NCI-H1105 (cell line): ENCODE measurements at regions not wholly inside any gene's neighbourhood (a gene's known extent, or its start where the extent isn't known, plus 50 kb on each side); places are given as distances from the start of the nearest gene placed in this dataset.
A peak's percentile ranks its signal among the peaks of the same experiment; 100 is the strongest.

ENCODE experiments used
- DNase-seq: peaks from one replicate; lab custom pipeline; 2025; lab: John Stamatoyannopoulos, UW

DNA sequence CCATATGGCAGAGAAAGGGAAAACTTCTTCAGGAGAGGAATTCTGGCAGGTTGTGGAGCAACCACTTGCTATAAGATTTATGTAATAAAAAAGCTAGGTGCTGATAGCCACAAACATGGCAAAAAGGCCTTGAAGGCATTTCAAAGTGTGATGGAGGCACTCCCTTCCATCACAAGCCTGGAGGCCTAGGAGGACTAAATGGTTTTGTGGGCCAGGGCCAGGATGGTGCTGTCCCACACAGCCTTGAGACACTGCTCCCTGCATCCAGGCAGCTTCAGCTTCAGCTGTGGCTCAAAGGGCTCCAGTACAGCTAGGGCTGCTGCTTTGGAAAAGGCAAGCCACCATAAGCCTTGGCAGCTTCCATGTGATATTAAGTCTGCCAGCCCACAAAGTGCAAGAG is 632.8 kb downstream of the BRINP1 start:
- no peak for DNase-seq

DNA sequence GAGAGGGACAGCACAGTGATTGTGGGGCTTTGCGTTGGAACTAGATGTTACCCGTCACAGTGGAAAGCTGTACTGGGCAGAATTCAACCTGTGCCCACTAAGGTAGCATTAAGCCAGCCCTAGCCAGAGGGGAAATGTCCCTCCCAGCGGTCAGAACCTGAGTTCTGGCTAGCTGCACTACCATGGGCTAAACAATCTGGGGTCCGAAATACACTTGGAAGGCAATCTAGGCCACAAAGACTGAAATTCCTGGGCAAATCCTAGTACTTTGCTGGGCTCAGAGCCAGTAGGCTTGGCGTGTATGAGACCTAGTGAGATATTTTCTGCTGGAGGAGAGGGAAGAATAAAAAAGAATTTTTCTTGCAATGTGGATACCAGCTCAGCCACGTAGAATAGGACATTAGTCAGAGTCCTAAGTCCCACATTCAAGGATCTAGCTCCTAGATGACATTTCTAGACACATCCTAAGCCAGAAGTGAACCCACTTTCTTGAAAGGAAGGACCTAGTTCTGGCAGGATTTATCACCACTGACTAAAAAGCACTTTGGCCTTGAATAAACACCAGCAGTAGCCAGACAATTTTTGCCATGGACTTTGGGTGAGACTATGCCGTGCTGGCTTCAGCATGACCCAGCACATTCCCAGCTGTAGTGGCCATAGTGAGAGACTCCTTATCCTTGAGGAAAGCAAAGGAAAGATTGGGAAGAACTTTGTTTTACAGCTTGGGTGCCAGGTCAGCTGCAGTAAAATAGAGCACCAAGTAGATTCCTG is 618.0 kb downstream of the BRINP1 start:
- DNase-seq, result no peak

DNA sequence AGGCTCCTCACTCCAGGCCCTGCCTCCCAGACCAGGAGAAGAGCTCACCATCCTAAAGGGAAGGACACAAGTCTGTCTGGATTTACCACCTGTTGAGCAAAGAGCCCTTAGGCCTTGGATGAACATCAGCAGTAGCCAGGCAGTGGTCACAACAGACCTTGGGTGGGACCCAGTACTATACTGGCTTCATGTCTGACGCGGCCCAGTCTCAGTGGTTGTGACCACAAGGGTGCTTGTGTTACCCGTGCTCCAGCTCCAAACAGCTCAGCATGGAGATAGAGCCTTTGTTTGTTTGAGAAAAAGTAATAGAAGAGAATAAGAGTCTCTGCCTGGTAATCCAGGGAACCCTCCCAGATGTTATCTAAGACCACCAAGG is 617.4 kb downstream of the BRINP1 start:
- no peak for DNase-seq

DNA sequence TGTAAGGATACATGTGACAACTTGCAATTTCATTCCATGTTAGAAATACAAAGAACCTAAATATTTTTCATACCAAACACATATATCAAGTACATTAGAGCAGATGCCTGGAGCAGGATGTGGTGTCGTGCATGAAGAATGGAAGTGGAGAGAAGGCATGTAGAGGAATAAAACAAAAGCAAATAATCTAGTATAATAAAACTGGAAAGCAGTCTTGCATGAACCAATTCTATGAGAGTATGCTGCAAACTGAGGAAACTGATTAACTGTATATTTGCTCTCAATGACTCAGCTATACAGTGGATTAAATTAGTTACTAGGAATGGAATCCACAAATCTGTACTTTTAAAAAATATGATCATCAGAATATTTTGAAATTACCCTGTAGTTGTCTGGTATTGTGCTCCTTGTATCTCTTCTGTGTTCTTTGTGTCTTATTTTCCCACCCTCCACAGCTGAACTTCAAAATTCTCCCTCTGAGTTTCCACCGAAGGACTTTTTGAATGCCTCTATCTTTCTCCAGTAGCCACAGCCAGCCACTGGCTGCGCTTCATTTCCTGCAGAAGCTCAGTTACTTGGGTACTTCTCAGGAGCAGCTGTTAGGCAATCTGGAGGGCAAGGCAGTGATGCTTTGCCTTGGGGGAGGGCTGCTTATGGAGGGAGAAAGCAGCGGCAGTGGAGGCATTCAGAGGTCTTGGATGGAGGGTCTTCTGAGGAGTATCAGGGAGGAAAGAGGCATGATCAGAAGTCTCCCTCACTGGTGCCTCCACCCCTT is 608.0 kb downstream of the BRINP1 start:
- no peak for DNase-seq

DNA sequence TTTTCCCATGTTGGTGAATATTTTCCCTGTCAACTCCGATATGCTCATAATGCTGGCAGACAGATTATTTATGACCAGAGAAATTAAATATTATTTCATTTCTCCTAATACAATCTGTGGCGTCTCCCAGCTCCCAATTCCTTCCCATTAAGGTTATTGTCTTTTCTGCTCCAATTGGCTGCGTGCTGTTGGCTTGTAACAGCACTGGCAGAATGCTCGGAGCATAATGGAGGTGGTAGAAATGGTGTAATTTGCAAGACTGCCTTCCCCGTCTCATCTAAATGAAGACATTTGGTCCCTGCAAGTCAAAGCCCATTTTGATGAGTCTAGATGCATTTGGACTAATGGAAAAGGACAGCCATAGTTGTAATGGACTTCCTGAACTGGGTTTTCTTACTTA is 601.7 kb downstream of the BRINP1 start:
- no peak for DNase-seq

DNA sequence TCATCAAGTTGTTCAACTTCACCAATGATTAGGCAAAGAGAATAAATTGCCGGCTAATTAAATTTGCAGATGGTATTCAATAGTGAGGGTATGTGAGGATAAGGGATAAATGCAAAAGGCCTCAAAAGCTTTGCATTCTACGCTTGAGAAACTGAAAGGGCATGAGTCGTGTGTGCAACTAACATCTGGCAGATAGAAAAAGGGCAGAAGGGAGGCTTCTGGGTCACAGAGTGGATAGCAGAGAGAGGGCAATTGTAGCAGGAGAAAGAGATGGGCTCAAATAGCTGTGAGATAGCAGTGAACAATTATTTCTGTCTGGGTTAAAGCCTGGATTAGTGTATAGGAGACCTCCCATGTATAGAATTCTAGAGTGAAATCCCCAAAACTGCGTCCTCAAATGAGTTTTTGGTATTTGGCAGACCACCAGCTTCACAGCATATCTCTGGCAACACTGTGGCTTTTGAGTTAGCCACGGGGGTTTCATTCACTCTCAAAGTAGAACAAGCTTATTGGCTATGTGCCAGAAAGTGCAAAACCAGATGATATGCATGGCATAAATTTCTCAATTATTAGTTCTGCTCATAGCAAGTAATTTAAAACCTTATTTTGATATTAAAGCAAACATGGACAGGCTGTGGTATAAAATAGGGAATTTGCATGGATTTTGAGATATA is 586.3 kb downstream of the BRINP1 start:
- DNase-seq, result peak; percentile 11

DNA sequence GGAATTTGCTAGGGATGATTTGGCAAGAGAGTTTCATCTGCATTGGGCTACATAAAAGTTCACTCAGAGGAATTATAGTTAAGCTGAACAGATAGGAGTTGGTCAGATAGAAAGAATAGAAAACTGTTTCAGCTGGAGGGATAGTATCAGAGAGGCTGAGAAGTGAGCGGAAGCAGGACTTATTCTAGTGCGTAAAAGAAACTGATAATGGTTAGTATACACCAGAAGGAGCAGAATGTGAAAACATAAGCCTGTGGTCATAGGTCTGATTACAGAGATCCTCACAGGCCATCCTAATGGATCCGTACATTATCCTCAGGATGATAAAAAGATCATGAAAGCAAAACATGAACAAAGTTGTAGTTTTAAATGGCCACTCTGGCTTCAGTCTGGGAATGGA is 585.2 kb downstream of the BRINP1 start:
- DNase-seq, result no peak

DNA sequence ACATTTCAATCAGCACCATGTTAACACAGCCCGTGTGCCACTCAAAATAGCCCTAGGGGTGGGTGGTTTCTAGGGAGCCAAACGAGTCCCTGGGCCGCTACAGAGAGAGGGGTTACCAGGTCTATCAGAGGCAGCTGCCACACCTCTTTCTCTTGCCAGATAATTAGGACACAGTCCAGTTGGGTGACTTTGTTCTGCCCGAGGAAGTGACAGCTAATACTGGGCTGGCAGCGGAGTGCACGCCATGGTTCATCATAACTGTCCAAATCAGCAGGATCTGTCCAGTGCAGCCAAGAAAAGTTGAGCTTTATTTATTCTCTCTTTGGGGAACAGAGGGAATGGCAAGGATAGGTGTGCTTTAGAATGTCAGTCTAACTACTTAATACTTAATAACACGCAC is 583.8 kb downstream of the BRINP1 start:
- no peak for DNase-seq

DNA sequence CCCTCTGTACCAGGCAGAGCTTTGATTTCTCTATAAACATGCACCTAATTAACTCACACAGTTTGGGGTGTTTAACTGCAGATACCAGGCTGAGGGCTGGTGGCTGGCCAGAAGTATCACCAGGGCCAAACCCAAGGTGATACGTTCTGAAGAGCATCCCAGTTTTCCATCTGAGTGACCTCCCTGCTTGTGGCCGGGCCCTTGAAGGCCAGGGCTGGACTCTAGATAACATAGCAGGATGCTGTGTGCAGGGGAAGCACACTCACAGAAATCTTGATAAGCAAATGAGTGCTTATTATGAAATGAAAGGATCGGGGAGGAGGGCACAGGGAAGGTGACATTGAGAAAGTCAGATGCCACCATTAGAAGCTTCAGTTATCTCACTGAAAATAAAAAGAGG is 582.4 kb downstream of the BRINP1 start:
- DNase-seq, result no peak

DNA sequence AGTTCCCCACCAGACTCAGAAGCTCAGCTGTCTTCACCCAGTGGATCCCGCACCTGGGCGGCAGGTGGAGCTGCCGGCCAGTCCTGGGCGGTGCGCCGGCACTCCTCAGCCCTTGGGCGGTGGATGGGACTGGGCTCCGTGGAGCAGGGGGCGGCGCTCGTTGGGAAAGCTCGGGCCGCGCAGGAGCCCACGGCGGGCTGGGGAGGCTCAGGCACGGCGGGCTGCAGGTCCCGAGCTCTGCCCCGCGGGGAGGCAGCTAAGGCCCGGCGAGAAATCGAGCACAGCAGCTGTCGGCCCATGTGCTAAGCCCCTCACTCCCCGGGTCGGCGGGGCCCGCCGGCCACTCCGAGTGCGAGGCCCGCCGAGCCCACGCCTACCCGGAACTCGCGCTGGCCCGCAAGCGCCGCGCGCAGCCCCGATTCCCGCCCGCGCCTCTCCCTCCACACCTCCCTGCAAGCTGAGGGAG is 560.0 kb downstream of the BRINP1 start:
- no peak for DNase-seq

DNA sequence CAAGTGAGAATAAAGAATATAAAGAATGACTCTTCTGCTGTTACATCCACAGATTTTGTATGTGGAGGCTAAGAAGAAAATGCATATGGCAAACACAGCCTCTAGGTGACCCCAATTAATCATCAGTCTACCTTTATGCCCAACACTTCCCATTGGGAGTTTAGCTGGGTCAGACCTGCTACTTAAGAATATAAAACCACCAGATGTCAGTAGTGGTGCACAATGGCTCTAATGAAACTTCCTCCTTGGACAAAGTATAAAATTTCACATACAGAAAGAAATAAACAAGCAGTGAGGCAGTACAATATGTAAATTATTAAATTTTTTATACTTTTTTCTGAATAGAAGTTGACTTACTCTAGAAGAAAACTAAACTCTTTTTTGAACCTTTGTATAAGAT is 539.9 kb downstream of the BRINP1 start:
- DNase-seq, result no peak

DNA sequence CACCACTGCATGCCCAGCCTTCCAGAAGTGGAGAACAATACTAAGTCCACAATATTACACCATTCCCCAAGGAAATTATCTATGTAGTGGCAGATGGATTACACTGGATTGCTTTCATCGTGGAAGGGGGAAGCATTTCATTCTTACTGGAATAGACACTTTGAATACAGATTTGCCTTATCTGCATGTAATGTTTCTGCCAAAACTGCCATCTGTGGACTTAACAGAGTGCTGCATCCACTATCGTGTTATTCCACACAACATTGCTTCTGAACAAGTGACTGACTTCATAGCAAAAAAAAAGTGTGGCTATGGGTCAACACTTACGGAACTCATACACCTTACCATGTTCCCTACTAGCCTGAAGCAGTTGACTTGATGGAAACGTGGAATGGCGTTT is 536.9 kb downstream of the BRINP1 start:
- no peak for DNase-seq

DNA sequence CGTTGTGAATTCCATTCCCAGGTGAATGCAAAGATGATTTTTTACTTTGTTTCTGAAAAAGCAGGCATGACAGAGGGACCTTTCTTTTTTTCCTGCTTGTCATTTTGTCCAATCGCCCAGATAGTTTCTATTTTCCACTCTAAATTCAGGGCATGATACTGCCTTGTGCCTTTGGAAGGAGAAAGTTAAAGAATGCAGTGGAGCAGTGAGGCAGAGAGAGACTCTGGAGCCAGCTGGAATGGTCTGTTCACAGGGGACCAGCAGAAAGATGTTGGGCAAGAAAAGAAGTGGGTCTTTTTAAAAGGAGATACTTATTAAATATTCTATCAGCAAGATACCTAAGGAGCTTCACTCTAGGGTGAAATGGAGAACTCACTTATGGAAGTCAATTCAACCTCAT is 532.3 kb downstream of the BRINP1 start:
- no peak for DNase-seq

DNA sequence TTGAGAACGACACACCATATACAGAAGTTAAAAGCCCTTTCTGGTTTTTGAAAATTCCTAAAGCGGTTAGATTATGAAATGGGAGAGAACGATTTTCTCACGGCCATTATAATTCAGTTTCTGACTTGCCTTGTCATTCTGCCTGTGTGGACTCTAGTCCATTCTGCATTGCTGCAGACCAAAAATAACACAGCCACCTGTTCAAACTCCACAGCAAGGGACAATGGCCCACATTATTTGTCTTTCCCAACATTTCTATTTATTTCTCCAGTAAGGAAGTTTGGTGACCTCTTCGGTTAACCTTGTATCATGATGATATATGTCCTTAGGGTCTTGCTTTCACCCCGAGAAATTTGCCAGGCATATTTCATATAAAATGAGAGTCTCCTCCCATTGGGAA is 497.7 kb downstream of the BRINP1 start:
- no peak for DNase-seq

DNA sequence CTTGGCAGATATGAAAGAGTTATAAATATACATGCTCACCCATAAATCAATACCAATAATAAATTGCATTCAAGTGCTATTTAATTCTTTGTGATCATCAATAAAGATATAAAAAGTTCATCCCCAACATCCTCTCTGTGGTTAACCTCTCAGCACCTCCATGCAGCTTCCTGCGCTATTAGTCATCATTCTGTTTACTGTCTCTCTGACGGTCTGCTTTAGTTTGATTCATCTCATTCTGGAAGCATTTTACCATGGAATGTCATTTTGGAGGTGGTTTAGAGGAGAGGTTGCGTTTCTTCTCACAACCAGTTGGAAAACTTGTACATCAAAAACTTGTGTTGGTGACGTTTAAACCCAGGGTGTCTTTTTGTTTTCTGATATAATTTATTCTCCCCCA is 486.6 kb downstream of the BRINP1 start:
- DNase-seq, result no peak

DNA sequence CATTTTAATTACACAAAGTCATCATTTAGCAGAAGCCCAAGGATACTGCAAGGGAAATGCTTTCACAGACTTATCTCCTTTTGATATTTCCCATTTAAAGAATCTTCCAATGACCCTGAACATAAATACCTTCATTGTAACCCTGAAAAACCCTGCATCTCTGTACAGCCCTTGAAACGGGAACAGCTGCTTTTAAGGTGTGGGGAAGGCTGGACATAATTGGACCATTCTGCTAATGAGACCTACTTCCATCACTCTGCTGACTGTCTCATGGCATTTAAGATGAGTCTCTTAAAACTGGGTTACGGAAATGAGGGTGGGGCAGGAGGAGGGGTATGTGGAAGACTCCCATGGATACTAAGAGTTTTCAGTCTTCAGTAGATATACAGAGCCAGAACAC is 485.8 kb downstream of the BRINP1 start:
- no peak for DNase-seq

DNA sequence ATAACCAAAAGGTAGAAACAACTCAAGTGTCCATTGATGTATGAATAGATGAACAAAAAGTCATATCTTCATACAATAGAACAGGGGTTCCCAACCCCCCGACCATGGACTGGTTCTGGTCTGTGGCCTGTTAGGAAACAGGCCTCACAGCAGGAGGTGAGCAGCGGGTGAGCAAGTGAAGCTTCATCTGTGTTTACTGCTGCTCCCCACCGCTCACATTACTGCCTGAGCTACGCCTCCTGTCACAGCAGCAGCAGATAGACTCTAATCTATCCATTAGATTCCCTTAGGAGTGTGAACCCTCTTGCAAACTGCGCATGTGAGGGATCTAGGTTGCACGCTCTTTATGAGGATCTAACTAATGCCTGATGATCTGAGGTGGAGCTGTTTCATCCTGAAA is 478.0 kb downstream of the BRINP1 start:
- no peak for DNase-seq

DNA sequence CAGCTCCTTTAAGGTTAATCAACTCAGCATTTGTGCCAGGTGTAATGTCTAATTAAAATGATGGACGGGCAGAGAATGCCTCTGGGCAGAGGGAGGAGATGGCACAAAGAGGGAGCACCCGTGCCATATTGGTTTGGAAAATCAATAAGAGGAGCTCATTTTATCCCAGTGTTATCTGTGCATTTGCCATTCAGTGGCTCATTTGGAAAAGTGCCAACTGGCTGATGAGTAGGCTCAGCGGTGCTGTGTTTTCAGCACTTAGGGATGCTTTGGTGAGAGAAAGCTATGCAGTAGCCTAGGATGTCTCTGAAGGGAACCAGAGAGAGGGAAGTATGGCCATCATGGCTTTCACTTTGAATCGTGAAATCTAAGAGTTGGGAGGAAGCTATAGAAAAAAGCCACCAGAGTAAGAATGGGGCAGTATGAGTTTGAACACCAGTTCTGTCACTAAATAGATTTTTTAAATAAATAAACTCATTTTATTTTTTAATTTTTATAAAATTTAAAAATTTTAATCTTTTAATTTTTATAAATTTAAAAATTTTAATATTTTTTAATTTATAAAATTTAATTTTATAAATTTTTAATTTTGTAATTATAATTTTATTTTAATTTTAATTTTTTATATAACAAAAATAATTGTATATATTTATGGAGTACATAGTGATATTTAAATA is 472.8 kb downstream of the BRINP1 start:
- DNase-seq, result peak; percentile 75

DNA sequence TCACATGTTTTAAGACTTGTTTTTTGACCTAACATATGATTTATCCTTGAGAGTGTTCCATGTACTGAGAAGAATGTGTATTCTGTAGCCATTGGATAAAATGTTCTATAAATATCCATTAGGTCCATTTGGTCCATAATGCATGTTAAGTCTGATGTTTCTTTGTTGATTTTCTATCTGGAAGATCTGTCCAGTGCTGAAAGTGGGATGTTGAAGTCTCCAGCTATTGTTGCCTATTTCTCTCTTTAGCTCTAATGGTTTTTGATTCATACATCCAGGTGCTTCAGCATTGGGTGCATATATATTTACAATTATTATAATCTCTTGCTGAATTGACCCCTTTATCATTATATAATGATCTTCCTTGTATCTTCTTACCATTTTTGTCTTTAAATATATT is 451.1 kb downstream of the BRINP1 start:
- DNase-seq, result no peak

DNA sequence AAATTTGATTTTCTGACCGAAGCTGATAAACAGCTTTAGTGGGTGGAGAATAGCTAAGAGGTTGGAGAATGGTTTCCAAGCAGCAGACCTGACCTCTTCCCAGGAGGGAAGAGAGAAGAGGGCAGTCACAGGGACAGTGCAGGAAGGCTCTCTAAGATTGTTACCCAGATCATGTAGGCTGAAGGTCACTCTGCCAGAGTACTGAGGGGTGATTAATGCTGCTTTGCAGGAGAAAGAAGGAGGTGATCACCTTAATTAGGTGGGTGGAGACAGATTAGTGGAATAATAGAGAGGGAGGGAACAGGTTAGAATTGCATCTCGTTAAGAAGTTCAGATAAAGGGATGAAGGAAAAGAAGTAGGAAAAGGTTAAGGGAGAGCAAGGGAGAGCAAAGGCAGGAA is 440.5 kb downstream of the BRINP1 start:
- DNase-seq, result no peak

DNA sequence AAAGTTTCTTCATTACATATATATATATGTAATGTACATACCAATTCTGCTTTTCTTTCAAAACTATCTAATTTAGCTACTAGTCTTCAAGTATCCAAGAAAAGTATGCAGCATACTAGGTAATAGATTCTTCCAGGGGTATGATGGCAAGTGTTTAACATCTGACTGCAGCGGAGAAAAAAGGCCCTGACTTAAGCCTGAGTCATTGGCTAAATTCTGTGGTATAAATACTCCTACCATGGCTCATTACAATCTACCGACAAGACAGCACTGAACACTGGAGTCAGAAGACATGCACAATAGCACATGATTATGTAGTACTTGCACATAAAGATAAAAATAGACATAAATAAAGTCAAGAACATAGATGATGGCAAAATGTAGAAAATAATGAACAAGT is 439.9 kb downstream of the BRINP1 start:
- DNase-seq, result no peak

DNA sequence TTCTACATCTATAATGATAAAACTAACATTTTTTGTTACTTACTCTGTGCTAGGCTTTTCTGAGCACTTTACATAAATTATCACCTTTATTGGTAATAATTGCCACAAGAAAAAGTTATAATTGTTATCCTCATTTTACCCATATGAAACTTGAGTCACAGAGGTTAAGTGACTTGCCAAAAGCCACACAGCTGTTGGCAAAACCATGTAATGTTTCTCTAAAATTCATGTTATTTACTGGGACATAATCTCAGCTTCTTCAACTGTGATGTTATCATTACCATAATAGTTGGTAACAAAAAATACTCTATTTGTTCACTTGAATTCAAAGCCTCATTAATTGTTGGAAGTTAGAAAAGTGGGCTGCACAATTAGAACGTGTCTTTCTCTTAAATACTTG is 437.3 kb downstream of the BRINP1 start:
- DNase-seq, result no peak

DNA sequence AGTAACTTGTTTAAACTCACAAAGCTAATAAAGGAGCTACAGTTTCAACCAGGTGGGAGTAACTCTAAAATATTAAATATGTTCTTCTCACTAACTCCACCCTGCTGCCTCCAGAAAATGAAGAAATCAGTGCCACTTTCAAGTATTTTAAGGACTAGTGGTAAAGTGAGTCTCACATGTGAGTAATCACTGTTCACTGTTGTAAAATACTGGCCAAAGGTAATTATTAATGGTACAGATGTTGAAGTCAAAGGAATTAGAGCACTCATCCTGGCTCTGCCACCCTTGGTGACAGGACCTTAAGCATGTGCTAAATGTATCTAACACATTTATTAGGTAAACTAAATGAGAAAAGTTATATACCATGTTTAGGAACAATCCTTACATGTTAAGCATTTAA is 430.7 kb downstream of the BRINP1 start:
- DNase-seq, result no peak
